ENCODE measurements at regions not wholly inside any gene's neighbourhood (a gene's known extent, or its start where the extent isn't known, plus 50 kb on each side); places are given as distances from the start of the nearest gene placed in this dataset.
"Not testable (repeated sequence)": the region's sequence is repeated elsewhere in the genome, so short reads cannot be mapped to it uniquely, and the experiment has no call there.

- no peak for FAIRE-seq
Observed at GRCh38 chr3:147152476-147152875, 253.9 kb downstream of the ZIC4 start.

GRCh38 chr3:147141516-147142288, 264.6 kb downstream of the ZIC4 start:
- FAIRE-seq = no peak

- FAIRE-seq = no peak
Observed at GRCh38 chr3:147139341-147139740, 267.0 kb downstream of the ZIC4 start.

GRCh38 chr3:147132168-147132567, 274.2 kb downstream of the ZIC4 start:
- FAIRE-seq = no peak

- FAIRE-seq = no peak
Observed at GRCh38 chr3:147130461-147130860, 275.9 kb downstream of the ZIC4 start.

GRCh38 chr3:147129665-147130064, 276.7 kb downstream of the ZIC4 start:
- FAIRE-seq = no peak

GRCh38 chr3:147122350-147122749, 284.0 kb downstream of the ZIC4 start:
- no peak for FAIRE-seq

- no peak for FAIRE-seq
Observed at GRCh38 chr3:147119989-147120388, 286.4 kb downstream of the ZIC4 start.

- no peak for FAIRE-seq
Observed at GRCh38 chr3:147119346-147119745, 287.0 kb downstream of the ZIC4 start.

- FAIRE-seq = no peak
Observed at GRCh38 chr3:147118611-147119010, 287.7 kb downstream of the ZIC4 start.

- FAIRE-seq = no peak
Observed at GRCh38 chr3:147117631-147118030, 288.7 kb downstream of the ZIC4 start.

GRCh38 chr3:147113293-147114044, 292.9 kb downstream of the ZIC4 start:
- FAIRE-seq = no peak

- FAIRE-seq = no peak
Observed at GRCh38 chr3:147099076-147099475, 307.3 kb downstream of the ZIC4 start.

- FAIRE-seq = no peak
Observed at GRCh38 chr3:147090461-147090860, 315.9 kb downstream of the ZIC4 start.

GRCh38 chr3:147089286-147089685, 317.1 kb downstream of the ZIC4 start:
- no peak for FAIRE-seq

GRCh38 chr3:147059500-147059899, 346.8 kb downstream of the ZIC4 start:
- FAIRE-seq = not testable (repeated sequence)

- no peak for FAIRE-seq
Observed at GRCh38 chr3:147049821-147050220, 356.5 kb downstream of the ZIC4 start.

- FAIRE-seq = no peak
Observed at GRCh38 chr3:147049305-147049704, 357.0 kb downstream of the ZIC4 start.

- FAIRE-seq = no peak
Observed at GRCh38 chr3:147046916-147047315, 359.4 kb downstream of the ZIC4 start.

GRCh38 chr3:147038481-147038880, 367.9 kb downstream of the ZIC4 start:
- FAIRE-seq = no peak

GRCh38 chr3:147034359-147034758, 372.0 kb downstream of the ZIC4 start:
- no peak for FAIRE-seq

GRCh38 chr3:147030274-147030673, 376.1 kb downstream of the ZIC4 start:
- FAIRE-seq = no peak

GRCh38 chr3:147015334-147015733, 391.0 kb downstream of the ZIC4 start:
- no peak for FAIRE-seq

- no peak for FAIRE-seq
Observed at GRCh38 chr3:147008886-147009285, 397.5 kb downstream of the ZIC4 start.
